ENCODE measurements at regions not wholly inside any gene's neighbourhood (a gene's known extent, or its start where the extent isn't known, plus 50 kb on each side); places are given as distances from the start of the nearest gene placed in this dataset.

GRCh38 chr2:65916785-65917295, 484.4 kb upstream of the SPRED2 start:
- H3K27ac Mint-ChIP-seq, result no peak overlapping the region
- no peaks in the 10 kb centered on the region for H3K9me3 Mint-ChIP-seq
- peaks cover 34% of the 10 kb centered on the region for H3K4me1 Mint-ChIP-seq
- H3K4me3 Mint-ChIP-seq, result no peak overlapping the region
- no peaks in the 10 kb centered on the region for H3K27me3 Mint-ChIP-seq (ENCODE audit: low read depth)
- DNase-seq (ENCODE audit: low spot score in 2 of 2, unreplicated experiment in 2 of 2), result no peak
- no peak for TF ChIP-seq CTCF (IDR thresholded peaks at IDR 0.05; ENCODE audit: unreplicated experiment)
- H3K36me3 Mint-ChIP-seq, result no peaks in the 10 kb centered on the region

GRCh38 chr2:65916177-65916576, 483.8 kb upstream of the SPRED2 start:
- no peak overlapping the region for H3K27ac Mint-ChIP-seq
- TF ChIP-seq CTCF (IDR thresholded peaks at IDR 0.05; ENCODE audit: unreplicated experiment), result no peak
- no peak overlapping the region for H3K4me3 Mint-ChIP-seq
- no peaks in the 10 kb centered on the region for H3K9me3 Mint-ChIP-seq
- no peak for DNase-seq (ENCODE audit: low spot score in 2 of 2, unreplicated experiment in 2 of 2)
- H3K4me1 Mint-ChIP-seq, result peaks cover 34% of the 10 kb centered on the region
- no peaks in the 10 kb centered on the region for H3K36me3 Mint-ChIP-seq
- H3K27me3 Mint-ChIP-seq (ENCODE audit: low read depth), result no peaks in the 10 kb centered on the region

- H3K27me3 Mint-ChIP-seq (ENCODE audit: low read depth), result no peaks in the 10 kb centered on the region
- DNase-seq (ENCODE audit: low spot score in 2 of 2, unreplicated experiment in 2 of 2), result no peak
- peaks cover 34% of the 10 kb centered on the region for H3K4me1 Mint-ChIP-seq
- no peak for TF ChIP-seq CTCF (IDR thresholded peaks at IDR 0.05; ENCODE audit: unreplicated experiment)
- peak overlapping the region; percentile 44 for H3K27ac Mint-ChIP-seq
- H3K36me3 Mint-ChIP-seq, result no peaks in the 10 kb centered on the region
- no peak overlapping the region for H3K4me3 Mint-ChIP-seq
- H3K9me3 Mint-ChIP-seq, result no peaks in the 10 kb centered on the region
Measured at GRCh38 chr2:65915273-65915672, 482.9 kb upstream of the SPRED2 start.

GRCh38 chr2:65914244-65914786, 481.9 kb upstream of the SPRED2 start:
- no peak for DNase-seq (ENCODE audit: low spot score in 2 of 2, unreplicated experiment in 2 of 2)
- no peaks in the 10 kb centered on the region for H3K36me3 Mint-ChIP-seq
- H3K27ac Mint-ChIP-seq, result no peak overlapping the region
- no peaks in the 10 kb centered on the region for H3K9me3 Mint-ChIP-seq
- no peak overlapping the region for H3K4me3 Mint-ChIP-seq
- TF ChIP-seq CTCF (IDR thresholded peaks at IDR 0.05; ENCODE audit: unreplicated experiment), result no peak
- peaks cover 28% of the 10 kb centered on the region for H3K4me1 Mint-ChIP-seq
- H3K27me3 Mint-ChIP-seq (ENCODE audit: low read depth), result no peaks in the 10 kb centered on the region

- H3K27ac Mint-ChIP-seq, result no peak overlapping the region
- no peaks in the 10 kb centered on the region for H3K9me3 Mint-ChIP-seq
- no peak for TF ChIP-seq CTCF (IDR thresholded peaks at IDR 0.05; ENCODE audit: unreplicated experiment)
Measured at GRCh38 chr2:65913813-65914212, 481.4 kb upstream of the SPRED2 start.

GRCh38 chr2:65901756-65902155, 469.4 kb upstream of the SPRED2 start:
- no peak for TF ChIP-seq CTCF (IDR thresholded peaks at IDR 0.05; ENCODE audit: unreplicated experiment)
- H3K9me3 Mint-ChIP-seq, result peaks cover 36% of the 10 kb centered on the region
- H3K27me3 Mint-ChIP-seq (ENCODE audit: low read depth), result no peaks in the 10 kb centered on the region
- no peaks in the 10 kb centered on the region for H3K4me1 Mint-ChIP-seq
- H3K27ac Mint-ChIP-seq, result no peak overlapping the region
- DNase-seq (ENCODE audit: low spot score in 2 of 2, unreplicated experiment in 2 of 2), result no peak
- no peak overlapping the region for H3K4me3 Mint-ChIP-seq
- peaks cover 12% of the 10 kb centered on the region for H3K36me3 Mint-ChIP-seq

More at GRCh38 chr2:65913813-65914212, 481.4 kb upstream of the SPRED2 start:
- Mint-ChIP-seq H3K27me3 (ENCODE audit: low read depth) (no peaks in the 10 kb centered on the region), H3K4me1 (peaks cover 25% of the 10 kb centered on the region), H3K36me3 (no peaks in the 10 kb centered on the region), H3K4me3 (no peak overlapping the region)
- DNase-seq (ENCODE audit: low spot score in 2 of 2, unreplicated experiment in 2 of 2), result no peak

All from mesothelial cell of epicardium (in vitro differentiated cells).